Right lobe of liver (tissue), 4 donors: ENCODE measurements at regions not wholly inside any gene's neighbourhood (a gene's known extent, or its start where the extent isn't known, plus 50 kb on each side); places are given as distances from the start of the nearest gene placed in this dataset.

Source experiments
- POLR2A ChIP-seq: fragments of 450-650 bp; IDR thresholded peaks from one replicate; pipeline ENCODE4 v1.6.1; 2017; ENCODE audit warnings: antibody characterized with exemption, mild to moderate bottlenecking
- TF ChIP-seq, protein P1 (sequence below), 4 donors: fragments of 200-600 bp in 3 of 4; fragments of 450-650 bp in 1 of 4; IDR thresholded peaks; one replicate each; pipeline versions ENCODE4 v1.5.1 to v1.8.0; 2016 to 2022; ENCODE audit warnings: antibody characterized with exemption in 4 of 4, mild to moderate bottlenecking in 2 of 4
- donor health status: DM: no; HTN: no; CAD: no.
- donor health status: DM: no; HTN: no; CAD: no.
- donor health status: DM: no; HTN: yes; CAD: no.

DNA sequence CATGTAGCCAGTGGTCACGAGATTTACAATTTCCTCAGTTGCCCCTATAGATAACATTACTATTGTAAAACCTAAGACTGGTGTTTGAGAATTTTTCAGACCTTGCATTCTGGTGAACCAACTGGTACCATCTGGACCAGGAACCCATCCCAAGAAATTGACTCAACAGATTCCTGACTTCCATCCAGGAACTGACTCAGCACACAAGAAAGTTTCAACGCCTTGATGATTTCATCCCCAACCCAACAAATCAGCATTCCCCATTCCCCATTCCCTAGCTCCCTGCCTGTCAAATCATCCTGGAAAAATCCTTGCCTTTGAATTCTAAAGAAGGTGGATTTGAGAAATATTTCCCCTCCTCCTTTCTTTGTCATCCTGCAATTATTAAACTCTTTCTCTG lies 529.8 kb upstream of the PRMT6 start:
- no peak for TF ChIP-seq POLR2A
- TF ChIP-seq, protein P1, sequence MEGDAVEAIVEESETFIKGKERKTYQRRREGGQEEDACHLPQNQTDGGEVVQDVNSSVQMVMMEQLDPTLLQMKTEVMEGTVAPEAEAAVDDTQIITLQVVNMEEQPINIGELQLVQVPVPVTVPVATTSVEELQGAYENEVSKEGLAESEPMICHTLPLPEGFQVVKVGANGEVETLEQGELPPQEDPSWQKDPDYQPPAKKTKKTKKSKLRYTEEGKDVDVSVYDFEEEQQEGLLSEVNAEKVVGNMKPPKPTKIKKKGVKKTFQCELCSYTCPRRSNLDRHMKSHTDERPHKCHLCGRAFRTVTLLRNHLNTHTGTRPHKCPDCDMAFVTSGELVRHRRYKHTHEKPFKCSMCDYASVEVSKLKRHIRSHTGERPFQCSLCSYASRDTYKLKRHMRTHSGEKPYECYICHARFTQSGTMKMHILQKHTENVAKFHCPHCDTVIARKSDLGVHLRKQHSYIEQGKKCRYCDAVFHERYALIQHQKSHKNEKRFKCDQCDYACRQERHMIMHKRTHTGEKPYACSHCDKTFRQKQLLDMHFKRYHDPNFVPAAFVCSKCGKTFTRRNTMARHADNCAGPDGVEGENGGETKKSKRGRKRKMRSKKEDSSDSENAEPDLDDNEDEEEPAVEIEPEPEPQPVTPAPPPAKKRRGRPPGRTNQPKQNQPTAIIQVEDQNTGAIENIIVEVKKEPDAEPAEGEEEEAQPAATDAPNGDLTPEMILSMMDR (IDR thresholded peaks at IDR 0.05) = no peak
